ENCODE measurements at regions not wholly inside any gene's neighbourhood (a gene's known extent, or its start where the extent isn't known, plus 50 kb on each side); places are given as distances from the start of the nearest gene placed in this dataset.
"Not testable (repeated sequence)": the region's sequence is repeated elsewhere in the genome, so short reads cannot be mapped to it uniquely, and the experiment has no call there.

- DNase-seq: no peak
Measured at GRCh38 chr4:74544655-74545361, 99.9 kb downstream of the AREG start.

- DNase-seq: no peak
Measured at GRCh38 chr4:74545448-74545847, 100.5 kb downstream of the AREG start.

DNA sequence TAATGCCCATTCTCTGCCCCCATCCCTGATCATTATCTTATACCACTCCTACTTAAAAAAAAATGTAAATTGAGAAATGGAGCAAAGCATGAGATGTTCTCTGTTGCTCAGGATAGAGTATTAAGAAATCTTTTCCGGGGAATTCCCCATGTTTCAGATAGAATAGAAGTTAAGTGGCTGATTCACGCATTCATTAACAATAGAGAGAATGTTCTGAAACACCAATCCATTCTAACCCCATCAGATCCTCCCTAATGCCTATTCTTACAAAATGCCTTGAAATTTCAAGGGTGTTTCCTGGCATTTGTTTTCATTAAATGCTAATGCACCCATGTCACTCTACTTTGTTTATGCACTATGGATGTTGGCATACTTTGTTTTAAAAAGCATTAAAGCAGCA lies 101.1 kb downstream of the AREG start:
- DNase-seq: no peak

GRCh38 chr4:74547042-74547441 lies 102.1 kb downstream of the AREG start:
- DNase-seq: no peak

DNA sequence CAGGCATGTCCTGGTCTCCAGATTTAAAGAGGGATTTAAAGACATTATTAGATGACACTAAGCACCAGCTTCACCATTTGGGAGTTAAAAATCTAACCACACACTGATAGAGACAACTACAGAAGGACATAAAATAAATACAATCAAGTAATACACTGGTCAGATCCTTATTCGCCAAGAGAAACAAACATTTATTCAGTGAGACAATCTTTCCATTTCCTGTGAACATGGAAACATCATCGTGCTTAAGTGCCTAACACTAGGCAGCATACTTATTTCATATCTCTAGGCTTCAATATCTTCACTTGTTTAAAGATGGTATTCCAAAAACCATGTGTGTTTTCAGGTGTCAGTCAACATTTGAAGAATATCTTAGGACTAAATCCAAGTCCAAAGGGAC lies 103.6 kb downstream of the AREG start:
- no peak for DNase-seq

GRCh38 chr4:74549936-74550335 lies 105.0 kb downstream of the AREG start:
- DNase-seq: no peak

GRCh38 chr4:74555231-74555630 lies 110.3 kb downstream of the AREG start:
- no peak for DNase-seq

DNA sequence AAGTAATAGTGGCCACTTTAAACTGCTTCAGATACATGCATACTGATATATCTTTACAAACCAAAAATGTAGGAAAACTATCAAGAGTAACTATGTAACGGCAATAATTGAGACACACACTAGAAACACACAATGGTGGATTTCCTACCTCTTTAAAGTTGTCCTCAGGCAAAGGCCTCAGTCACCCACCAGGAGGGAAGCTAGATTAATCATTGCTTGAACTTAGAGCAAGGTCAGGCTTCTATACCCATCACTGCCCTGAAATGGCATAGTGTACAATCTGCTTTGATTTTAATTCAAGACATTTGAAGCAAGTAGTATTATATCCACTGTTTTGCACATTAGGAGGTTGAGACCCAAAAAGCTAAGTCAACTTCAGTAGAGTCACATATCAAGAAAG lies 110.9 kb downstream of the AREG start:
- no peak for DNase-seq

DNA sequence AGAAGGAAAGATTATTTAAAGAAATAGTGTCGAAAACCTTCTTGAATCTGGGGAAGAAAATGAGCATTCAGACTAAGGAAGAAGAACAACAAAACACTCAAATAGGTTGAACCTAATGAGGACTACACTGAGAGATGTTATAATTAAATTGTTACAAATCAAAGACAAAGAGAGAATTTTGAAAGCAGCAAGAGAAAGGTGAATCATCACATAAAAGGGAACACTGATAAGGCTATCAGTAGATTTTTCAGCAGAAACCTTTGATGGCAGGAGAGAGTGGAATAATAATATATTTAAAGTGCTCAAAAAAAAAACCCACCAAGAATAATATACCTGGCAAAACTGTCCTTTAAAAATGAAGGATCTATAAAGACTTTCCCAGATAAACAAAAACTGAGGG lies 114.9 kb downstream of the AREG start:
- DNase-seq: no peak

DNA sequence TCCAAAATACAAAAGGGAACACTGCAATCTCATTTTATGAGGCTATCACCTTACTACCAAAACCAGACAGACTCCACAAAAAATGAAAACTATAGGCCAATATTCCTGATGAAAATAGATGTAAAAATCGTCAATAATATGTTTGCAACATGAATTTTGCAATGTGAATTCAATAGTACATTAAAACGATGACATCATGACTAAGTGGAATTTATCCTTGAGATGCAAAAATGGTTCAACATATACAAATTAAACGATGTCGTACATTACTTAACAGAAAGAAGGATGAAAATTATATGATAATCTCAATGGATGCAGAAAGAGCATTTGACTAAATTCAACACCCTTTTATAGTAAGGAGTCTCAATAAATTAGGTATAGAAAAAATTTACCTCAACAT lies 123.0 kb downstream of the AREG start:
- no peak for DNase-seq

- no peak for DNase-seq
Measured at GRCh38 chr4:74570095-74570494, 125.2 kb downstream of the AREG start.

DNA sequence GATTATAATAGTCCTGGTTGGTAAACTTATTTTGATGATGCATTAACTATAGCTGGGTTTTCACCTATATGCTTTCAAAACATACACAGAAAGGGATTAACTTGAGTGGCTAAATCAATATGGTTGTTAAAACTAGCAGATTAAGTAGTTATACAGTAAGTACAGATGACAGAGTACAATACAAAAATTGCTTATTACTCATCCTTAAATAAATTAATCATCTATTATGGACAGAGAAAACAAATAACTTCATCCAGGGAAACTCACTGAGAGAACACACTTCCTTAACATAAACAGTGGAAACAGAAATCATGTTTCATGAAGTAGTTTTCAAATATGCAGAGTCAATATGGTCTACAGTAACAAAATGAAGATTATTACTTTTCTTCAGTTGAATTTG lies 133.4 kb downstream of the AREG start:
- no peak for DNase-seq

- DNase-seq: not testable (repeated sequence)
Measured at GRCh38 chr4:74578865-74579264, 133.9 kb downstream of the AREG start.

- no peak for DNase-seq
Measured at GRCh38 chr4:74583089-74583700, 138.3 kb downstream of the AREG start.

DNA sequence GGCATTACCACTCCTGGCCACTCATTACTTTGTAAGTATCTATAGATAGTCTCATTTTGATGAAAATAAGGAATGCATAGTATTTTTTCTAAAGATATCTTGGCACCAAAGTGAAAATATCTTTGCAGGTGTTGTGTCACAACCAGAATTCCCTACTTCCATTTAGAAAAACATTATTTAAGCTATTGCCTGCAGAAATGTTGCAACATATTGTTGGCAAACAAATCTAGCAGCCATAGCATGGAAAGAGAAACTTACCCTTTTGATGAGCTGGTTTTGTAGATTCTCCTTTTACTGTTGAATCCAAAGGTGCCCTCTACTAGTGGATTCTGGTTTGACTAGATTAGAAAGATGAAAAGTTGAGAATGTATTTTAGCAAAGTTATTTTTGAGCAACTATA lies 138.8 kb downstream of the AREG start:
- DNase-seq: no peak

GRCh38 chr4:74588350-74588749 lies 143.4 kb downstream of the AREG start:
- no peak for DNase-seq

DNA sequence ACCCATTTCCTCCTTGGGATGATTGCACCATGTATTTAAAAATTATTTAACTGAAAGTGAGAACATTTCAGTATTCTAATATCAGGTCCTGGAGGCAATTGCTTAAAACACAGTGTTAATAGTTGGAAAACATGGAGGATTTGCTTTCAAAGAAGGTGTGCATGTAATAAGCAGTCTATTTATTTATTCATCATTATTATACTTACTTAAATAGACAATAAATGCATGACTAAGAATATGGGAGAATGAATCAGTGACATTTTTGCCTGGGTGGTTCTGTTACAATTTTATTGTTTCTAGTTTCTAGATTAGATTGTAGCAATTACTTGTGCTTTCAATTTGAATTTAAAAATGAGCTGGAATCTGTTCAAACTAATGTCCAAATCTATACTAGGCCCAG lies 145.5 kb downstream of the AREG start:
- DNase-seq: no peak

- no peak for DNase-seq
Measured at GRCh38 chr4:74598611-74599325, 153.8 kb downstream of the AREG start.

DNA sequence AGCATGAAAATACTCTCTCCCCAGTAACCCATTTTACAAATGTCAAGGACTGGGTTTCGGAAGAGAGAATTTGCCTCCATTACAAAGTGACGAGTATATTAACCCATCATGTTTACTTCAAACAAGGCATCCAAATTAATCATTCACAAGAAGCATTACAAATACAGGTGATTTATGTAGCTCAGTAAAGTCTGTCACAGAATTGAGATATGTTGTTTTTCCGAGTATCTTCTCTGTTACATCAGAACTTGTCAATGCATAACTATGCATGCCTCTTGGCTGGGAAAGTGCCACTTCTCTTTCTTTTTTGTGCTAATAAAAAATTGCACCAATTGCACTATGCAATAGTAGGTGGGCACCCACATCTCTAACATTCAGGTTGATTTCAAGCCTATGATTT lies 158.2 kb downstream of the AREG start:
- no peak for DNase-seq

- DNase-seq: no peak
Measured at GRCh38 chr4:74608151-74608949, 163.4 kb downstream of the AREG start.

DNA sequence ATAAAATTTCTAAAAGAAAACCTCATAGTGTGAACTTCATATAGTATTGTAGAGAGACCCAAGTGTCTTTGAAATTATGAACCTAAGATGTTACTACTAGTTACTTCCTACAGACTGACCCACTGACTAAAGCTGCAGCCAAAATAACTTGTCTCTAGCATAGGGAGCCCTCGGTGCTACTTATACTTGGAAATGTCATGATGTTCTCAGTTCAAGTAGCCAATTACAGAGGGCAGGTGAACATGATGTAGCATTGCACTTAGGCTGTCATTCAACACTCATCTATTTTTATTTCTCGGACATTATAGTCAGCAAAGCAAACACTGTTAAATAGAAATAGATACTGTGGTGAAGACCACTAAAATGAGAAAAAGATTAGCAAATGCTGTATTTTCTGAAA lies 165.6 kb downstream of the AREG start:
- no peak for DNase-seq

GRCh38 chr4:74612837-74613236 lies 167.9 kb downstream of the AREG start:
- DNase-seq: no peak

DNA sequence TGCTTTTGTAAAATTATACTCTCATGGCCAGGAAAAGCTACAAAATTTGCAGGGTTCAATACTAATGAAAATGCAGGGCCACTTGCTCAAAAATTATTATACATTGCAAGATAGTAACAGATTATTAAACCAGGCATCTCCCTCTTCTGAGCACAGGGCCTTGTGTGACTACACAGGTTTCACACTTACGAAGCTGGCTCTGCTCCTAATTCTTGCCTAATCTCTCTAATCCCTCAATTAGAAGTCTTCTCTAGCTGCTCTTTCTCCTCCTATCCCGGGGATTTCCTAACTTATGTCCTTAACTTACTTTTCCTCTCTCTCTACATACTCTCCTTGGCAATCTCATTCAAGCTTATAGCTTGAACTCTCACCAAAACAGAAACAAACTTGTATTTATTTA lies 168.3 kb downstream of the AREG start:
- no peak for DNase-seq

DNA sequence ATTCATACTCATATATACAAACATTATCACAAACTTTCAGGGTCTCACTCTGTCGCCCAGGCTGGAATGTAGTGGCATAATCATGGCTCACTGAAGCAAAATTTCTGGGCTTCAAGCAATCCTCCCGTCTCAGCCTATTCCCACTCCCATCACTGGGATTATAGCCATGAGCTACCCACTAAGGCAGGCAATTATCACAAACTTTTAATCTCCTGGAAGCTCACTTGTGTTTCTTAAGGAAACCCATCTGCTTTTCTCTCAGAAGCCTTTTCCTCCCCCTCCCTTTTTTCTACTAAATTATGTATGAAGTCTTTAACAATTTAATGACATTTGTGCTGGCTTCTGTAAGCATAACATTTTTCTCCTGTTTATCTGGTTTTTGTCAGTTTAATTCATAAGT lies 170.5 kb downstream of the AREG start:
- DNase-seq: no peak
